Esophagus muscularis mucosa (tissue), 4 donors: ENCODE measurements at regions not wholly inside any gene's neighbourhood (a gene's known extent, or its start where the extent isn't known, plus 50 kb on each side); places are given as distances from the start of the nearest gene placed in this dataset.
"Not testable (repeated sequence)": the region's sequence is repeated elsewhere in the genome, so short reads cannot be mapped to it uniquely, and the experiment has no call there.

Source experiments
- DNase-seq: peaks from one replicate; pipeline ENCODE4 v3.0.0-alpha.2; 2017; ENCODE audit errors: extremely low spot score
- H3K27ac ChIP-seq, 4 donors: fragments of 200-600 bp; sonication (generic); replicated peaks in 1 of 4; 1 replicate in 3 of 4; 2 replicates in 1 of 4; pipeline ENCODE4 v1.5.1; 2016 to 2019; ENCODE audit warnings: mild to moderate bottlenecking in 1 of 4
- H3K27me3 ChIP-seq, 4 donors: fragments of 200-600 bp; sonication (generic); one replicate each; pipeline versions ENCODE4 v1.5.1 to v1.6.0; 2016 to 2019
- H3K36me3 ChIP-seq, 4 donors: fragments of 200-600 bp; sonication (generic); one replicate each; pipeline ENCODE4 v1.5.1; 2016 to 2019
- H3K4me1 ChIP-seq, 4 donors: fragments of 200-600 bp; sonication (generic); one replicate each; pipeline ENCODE4 v1.5.1; 2016 to 2019
- H3K4me3 ChIP-seq, 4 donors: fragments of 200-600 bp; sonication (generic); 1 replicate in 2 of 4; 2 replicates in 2 of 4; pipeline ENCODE4 v1.5.1; 2016 to 2019; ENCODE audit warnings: mild to moderate bottlenecking in 4 of 4, moderate library complexity in 1 of 4
- H3K9me3 ChIP-seq, 4 donors: fragments of 200-600 bp; sonication (generic); 1 replicate in 3 of 4; 2 replicates in 1 of 4; pipeline ENCODE4 v1.5.1; 2016 to 2019
- WGBS: methylation state at CpG from one replicate; pipeline ENCODE4 v1.1.5; 2018; 5-methylcytosine and 5-hydroxymethylcytosine counted together
- intact Hi-C: fragments of 100-400 bp; cut with DNase I; formaldehyde crosslinking; loops from one replicate; pipeline ENCODE4 v1.15.1; 2023

- DNase-seq, H3K36me3 ChIP-seq, H3K9me3 ChIP-seq, H3K27me3 ChIP-seq, intact Hi-C loops, H3K4me1 ChIP-seq, H3K4me3 ChIP-seq, H3K27ac ChIP-seq: not testable (repeated sequence)
- WGBS = no CpG with 5 or more reads among the region's 2 CpGs
Observed at GRCh38 chr1:120647182-120647581, 76.6 kb upstream of the NBPF26 start.

DNA sequence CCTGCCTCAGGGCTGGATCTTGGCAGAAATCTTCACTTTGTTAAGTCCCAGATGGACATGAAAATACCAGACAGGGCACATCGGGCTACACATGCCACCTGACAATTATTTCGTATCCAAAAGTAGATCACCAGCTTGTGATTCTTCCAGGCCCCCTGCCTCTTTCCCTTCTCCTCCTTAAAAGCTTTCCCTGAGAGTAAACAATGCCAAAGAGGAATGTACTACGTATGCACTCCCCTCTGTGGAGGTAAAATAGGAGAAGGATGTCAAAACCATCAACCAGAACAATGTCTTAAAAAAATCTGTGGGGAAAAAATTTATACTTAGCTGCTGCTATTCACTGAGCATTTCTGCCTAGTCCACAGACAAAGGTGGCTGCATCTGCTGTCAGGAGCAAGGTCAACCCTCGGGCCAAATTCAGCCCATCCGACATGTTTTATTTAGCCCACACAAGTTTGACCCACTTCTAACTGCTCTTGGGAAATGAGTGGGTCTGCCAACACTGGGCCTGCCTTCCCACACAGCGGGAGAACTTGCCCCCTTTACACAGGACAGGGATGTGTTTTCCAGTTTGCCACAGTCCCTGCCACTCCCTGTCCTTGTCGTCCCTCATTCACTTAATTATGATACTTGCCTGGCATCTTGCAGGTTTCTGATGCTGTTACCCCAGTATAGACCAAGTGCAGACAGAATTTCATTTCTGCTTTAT is 74.7 kb upstream of the NBPF26 start:
- H3K9me3 ChIP-seq, H3K4me3 ChIP-seq, H3K4me1 ChIP-seq, H3K36me3 ChIP-seq, H3K27ac ChIP-seq, DNase-seq, intact Hi-C loops, H3K27me3 ChIP-seq: not testable (repeated sequence)
- no CpG with 5 or more reads among the region's 7 CpGs for WGBS

GRCh38 chr1:120649730-120650129 is 74.0 kb upstream of the NBPF26 start:
- H3K36me3 ChIP-seq, H3K27ac ChIP-seq, H3K4me1 ChIP-seq, H3K4me3 ChIP-seq, intact Hi-C loops, H3K9me3 ChIP-seq, DNase-seq, H3K27me3 ChIP-seq: not testable (repeated sequence)
- WGBS = no CpG with 5 or more reads among the region's 2 CpGs

- H3K9me3 ChIP-seq, DNase-seq, intact Hi-C loops, H3K36me3 ChIP-seq, H3K4me1 ChIP-seq, H3K27me3 ChIP-seq, H3K27ac ChIP-seq, H3K4me3 ChIP-seq: not testable (repeated sequence)
- WGBS = 0% methylated on average over 1 of the region's 6 CpGs
Observed at GRCh38 chr1:120654114-120654513, 69.6 kb upstream of the NBPF26 start.

- H3K27ac ChIP-seq, H3K9me3 ChIP-seq, DNase-seq, H3K36me3 ChIP-seq, intact Hi-C loops, H3K4me1 ChIP-seq, H3K4me3 ChIP-seq, H3K27me3 ChIP-seq: not testable (repeated sequence)
- WGBS = no CpG with 5 or more reads among the region's 8 CpGs
Observed at GRCh38 chr1:120655394-120655793, 68.4 kb upstream of the NBPF26 start.

DNA sequence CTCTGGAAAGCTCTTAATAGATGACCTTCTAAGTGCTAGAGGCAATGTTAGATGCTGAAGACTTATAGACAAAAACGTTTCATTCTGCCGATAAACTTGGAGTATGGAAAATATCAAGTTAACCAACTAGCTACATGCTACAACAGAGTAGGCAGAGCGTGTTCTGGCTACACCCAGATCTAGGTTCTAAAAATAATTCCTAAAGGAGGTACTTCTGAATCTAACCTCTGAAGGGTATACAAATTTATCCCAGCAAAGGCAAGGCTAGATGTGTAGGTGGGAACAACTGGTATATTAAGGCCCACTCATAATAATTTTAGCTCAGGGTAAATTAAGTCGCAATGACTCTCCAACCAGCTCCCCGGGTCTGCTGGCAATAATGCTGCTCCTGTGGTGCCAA is 67.6 kb upstream of the NBPF26 start:
- DNase-seq, intact Hi-C loops: not testable (repeated sequence)
- no CpG with 5 or more reads among the region's 5 CpGs for WGBS

DNA sequence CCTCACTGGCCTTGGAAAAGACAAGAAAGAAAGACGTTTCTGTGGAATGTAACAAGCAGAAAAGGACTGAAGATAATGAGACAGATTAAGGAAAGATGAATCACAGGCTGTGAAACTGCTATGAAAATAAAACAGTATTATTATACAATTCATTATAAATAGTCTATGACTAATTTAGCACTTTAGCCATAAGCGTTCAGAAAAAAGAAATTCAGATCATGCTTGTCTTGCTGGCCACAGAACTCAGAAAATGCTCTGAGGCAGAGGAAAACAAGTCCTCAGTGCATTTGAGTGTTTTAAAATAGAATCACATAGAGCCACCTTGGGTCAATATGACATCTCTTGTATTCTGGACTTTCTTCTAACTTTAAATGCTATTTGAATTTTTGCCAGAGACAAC is 65.9 kb upstream of the NBPF26 start:
- H3K36me3 ChIP-seq, H3K4me3 ChIP-seq, DNase-seq, H3K9me3 ChIP-seq, intact Hi-C loops, H3K4me1 ChIP-seq, H3K27me3 ChIP-seq, H3K27ac ChIP-seq: not testable (repeated sequence)
- WGBS = 33% methylated on average over 1 of the region's 2 CpGs

More for the DNA sequence above, 67.6 kb upstream of the NBPF26 start:
- H3K27me3 ChIP-seq, H3K36me3 ChIP-seq, H3K9me3 ChIP-seq, H3K4me3 ChIP-seq, H3K27ac ChIP-seq, H3K4me1 ChIP-seq: not testable (repeated sequence)

DNA sequence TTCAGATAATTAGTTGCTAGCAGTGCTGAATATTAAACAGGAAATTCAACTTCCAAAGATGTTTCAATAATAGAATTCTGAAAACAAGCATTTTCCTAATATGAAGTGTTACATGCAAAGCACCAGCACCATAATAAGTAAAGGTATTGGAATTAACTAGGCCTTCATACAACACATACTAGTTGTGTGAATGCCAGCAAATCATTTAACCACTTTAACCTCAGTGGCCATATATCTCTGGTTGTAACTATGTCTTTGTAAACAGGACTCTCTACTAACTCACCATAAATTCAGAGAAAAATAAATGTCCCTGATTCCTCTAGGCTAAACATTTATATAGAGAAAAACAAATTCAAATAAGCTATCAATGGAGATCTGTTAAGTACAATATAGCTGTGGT is 65.1 kb upstream of the NBPF26 start:
- H3K27me3 ChIP-seq, DNase-seq, H3K4me3 ChIP-seq, H3K36me3 ChIP-seq, H3K4me1 ChIP-seq, H3K9me3 ChIP-seq, intact Hi-C loops, H3K27ac ChIP-seq: not testable (repeated sequence)

DNA sequence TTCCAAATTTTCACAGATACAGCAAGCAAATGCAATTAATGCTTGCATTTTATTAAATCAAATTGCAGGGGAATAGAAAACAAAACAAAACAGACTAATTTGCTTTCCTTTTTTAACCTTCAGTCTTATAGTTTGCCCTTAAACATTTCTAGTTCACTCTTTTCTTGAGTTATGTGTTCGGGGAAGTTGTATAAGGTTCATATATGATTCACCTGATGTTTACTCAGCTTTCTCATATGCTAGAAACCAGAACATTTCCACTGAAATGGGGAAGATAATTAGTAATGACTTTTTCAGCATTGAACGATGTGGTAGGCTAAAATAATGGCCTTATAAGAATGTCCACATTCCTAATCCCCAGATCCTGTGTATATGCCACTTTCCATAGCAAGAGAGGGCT is 64.6 kb upstream of the NBPF26 start:
- H3K36me3 ChIP-seq, H3K9me3 ChIP-seq, H3K4me3 ChIP-seq, DNase-seq, intact Hi-C loops, H3K4me1 ChIP-seq, H3K27ac ChIP-seq, H3K27me3 ChIP-seq: not testable (repeated sequence)
- no CpG with 5 or more reads among the region's 2 CpGs for WGBS

DNA sequence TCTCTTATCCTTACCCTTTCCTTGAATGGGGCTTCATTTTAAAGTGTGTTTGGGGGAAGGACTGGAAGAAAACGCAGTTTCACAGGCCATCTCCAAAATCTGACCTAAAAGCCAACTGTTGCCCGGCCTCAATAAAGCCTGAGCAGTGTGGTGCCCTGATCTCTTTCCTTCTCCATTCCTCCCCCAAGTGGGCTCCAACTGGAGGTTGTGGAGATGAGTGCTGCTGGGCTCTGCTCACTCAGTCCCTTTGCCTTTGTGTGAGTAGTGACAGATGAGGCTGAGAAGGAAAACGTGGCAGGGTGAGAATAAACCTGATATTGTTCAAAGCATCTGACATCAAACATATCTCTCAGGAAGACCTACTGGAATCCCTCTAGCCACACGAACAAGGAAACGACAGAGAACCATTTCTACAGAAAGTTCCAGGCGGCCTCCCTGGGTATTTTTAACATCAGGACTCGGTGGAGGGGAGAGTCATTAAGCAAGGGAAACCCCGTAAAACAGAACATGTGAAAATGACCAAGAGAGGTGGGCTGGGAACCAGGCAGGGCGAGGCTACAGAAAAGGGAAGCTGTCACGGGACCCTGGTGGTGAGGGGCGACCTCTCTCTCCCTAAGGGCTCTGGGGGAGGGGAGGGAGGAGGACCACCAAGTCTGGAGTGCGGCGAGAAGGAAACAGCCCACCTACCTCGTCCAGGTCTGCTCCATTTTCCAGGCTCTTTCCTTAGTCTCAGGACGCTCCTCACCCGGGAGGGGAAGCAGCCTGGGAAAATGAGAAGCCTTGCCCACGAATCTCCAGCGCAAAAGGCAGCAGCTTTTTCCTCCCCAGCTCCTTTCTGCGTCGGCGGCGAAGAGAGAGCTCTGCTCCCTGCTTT is 59.1 kb upstream of the NBPF26 start:
- H3K27me3 ChIP-seq, DNase-seq, intact Hi-C loops, H3K4me1 ChIP-seq, H3K36me3 ChIP-seq, H3K9me3 ChIP-seq: not testable (repeated sequence)
- WGBS = 22% methylated on average over 6 of the region's 22 CpGs
- peak overlapping the region in 2 of 4 donors; percentile 53 to 72 for H3K27ac ChIP-seq
- H3K4me3 ChIP-seq = peak overlapping the region in 2 of 4 donors; percentile 36 to 52
